ENCODE measurements at regions not wholly inside any gene's neighbourhood (a gene's known extent, or its start where the extent isn't known, plus 50 kb on each side); places are given as distances from the start of the nearest gene placed in this dataset.

- no peak overlapping the region for H3K4me3 Mint-ChIP-seq
- TF ChIP-seq, protein P1, sequence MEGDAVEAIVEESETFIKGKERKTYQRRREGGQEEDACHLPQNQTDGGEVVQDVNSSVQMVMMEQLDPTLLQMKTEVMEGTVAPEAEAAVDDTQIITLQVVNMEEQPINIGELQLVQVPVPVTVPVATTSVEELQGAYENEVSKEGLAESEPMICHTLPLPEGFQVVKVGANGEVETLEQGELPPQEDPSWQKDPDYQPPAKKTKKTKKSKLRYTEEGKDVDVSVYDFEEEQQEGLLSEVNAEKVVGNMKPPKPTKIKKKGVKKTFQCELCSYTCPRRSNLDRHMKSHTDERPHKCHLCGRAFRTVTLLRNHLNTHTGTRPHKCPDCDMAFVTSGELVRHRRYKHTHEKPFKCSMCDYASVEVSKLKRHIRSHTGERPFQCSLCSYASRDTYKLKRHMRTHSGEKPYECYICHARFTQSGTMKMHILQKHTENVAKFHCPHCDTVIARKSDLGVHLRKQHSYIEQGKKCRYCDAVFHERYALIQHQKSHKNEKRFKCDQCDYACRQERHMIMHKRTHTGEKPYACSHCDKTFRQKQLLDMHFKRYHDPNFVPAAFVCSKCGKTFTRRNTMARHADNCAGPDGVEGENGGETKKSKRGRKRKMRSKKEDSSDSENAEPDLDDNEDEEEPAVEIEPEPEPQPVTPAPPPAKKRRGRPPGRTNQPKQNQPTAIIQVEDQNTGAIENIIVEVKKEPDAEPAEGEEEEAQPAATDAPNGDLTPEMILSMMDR (conservative IDR thresholded peaks at IDR 0.05), result no peak
Observed at GRCh38 chr4:12884846-12885796, 599.0 kb downstream of the RAB28 start.

DNA sequence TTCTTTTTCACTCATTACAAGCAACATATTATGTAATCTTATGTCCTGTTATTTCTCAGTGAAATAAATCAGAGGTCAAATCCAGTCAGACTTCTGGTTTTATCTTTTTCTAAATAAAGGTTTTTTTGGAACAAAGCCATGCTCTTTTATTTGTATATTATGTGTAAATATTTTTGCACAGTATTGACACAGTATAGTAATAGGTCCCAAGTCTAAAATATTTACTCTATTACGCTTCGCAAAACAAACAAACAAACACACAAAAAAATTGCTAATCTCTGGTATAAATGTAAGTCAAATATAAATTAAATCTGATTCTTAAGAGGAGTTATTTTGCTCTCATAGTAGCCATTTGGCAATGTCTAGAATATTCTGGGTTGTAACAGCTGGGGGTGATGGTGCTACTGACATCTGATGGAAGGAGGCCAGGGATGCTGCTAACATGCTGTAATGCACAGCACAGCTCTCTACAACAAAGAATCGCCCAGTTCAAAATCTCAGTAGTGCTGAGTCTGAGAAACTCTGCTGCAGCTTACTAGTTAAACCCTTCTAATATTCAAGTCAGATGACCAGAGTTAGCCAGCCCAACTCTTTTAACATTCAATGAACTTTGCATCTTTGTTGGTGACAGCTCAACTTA lies 602.1 kb downstream of the RAB28 start:
- TF ChIP-seq, protein P1 (conservative IDR thresholded peaks at IDR 0.05), result no peak
- Mint-ChIP-seq H3K9me3 (peaks cover 5% of the 10 kb centered on the region), H3K36me3 (ENCODE audit: low read depth) (peaks cover 3% of the 10 kb centered on the region), H3K4me1 (peaks cover 5% of the 10 kb centered on the region), H3K4me3 (no peak overlapping the region), H3K27me3 (ENCODE audit: low read depth) (no peaks in the 10 kb centered on the region), H3K27ac (ENCODE audit: unreplicated experiment) (no peak overlapping the region)
- no peak for DNase-seq (ENCODE audit: low read depth, low spot score)

More at GRCh38 chr4:12884846-12885796, 599.0 kb downstream of the RAB28 start:
- H3K27ac Mint-ChIP-seq (ENCODE audit: unreplicated experiment), result no peak overlapping the region
- peaks cover 9% of the 10 kb centered on the region for H3K4me1 Mint-ChIP-seq
- peaks cover 5% of the 10 kb centered on the region for H3K36me3 Mint-ChIP-seq (ENCODE audit: low read depth)
- peaks cover 5% of the 10 kb centered on the region for H3K9me3 Mint-ChIP-seq
- H3K27me3 Mint-ChIP-seq (ENCODE audit: low read depth), result no peaks in the 10 kb centered on the region
- no peak for DNase-seq (ENCODE audit: low read depth, low spot score)

DNA sequence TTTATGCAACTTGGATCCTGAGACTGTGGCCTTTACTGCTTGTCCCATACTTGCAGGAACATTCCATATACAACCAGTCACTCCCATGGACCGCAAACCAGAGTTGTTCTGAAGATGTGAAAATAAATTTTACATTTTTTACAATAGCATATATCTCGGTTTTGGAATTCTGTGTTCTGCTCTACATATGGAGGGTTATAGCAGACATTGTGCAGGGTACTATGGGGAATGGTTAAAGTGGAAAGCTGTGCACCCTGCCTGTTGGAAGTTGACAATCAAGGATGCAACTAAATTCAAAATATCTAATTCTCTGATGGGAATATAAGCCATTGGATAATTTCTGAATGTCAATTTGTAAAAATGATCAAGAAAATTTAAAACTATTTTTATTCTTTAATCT lies 603.3 kb downstream of the RAB28 start:
- Mint-ChIP-seq H3K27ac (ENCODE audit: unreplicated experiment) (no peak overlapping the region), H3K36me3 (ENCODE audit: low read depth) (no peaks in the 10 kb centered on the region), H3K27me3 (ENCODE audit: low read depth) (no peaks in the 10 kb centered on the region), H3K9me3 (peaks cover 2% of the 10 kb centered on the region), H3K4me3 (no peak overlapping the region), H3K4me1 (peaks cover 10% of the 10 kb centered on the region)
- no peak for DNase-seq (ENCODE audit: low read depth, low spot score)
- TF ChIP-seq, protein P1 (conservative IDR thresholded peaks at IDR 0.05), result no peak

- TF ChIP-seq, protein P1 (conservative IDR thresholded peaks at IDR 0.05), result no peak
- H3K4me1 Mint-ChIP-seq, result peaks cover 10% of the 10 kb centered on the region
- H3K9me3 Mint-ChIP-seq, result no peaks in the 10 kb centered on the region
- H3K36me3 Mint-ChIP-seq (ENCODE audit: low read depth), result no peaks in the 10 kb centered on the region
- no peaks in the 10 kb centered on the region for H3K27me3 Mint-ChIP-seq (ENCODE audit: low read depth)
- no peak overlapping the region for H3K27ac Mint-ChIP-seq (ENCODE audit: unreplicated experiment)
- no peak overlapping the region for H3K4me3 Mint-ChIP-seq
- no peak for DNase-seq (ENCODE audit: low read depth, low spot score)
Observed at GRCh38 chr4:12879496-12879895, 604.6 kb downstream of the RAB28 start.

DNA sequence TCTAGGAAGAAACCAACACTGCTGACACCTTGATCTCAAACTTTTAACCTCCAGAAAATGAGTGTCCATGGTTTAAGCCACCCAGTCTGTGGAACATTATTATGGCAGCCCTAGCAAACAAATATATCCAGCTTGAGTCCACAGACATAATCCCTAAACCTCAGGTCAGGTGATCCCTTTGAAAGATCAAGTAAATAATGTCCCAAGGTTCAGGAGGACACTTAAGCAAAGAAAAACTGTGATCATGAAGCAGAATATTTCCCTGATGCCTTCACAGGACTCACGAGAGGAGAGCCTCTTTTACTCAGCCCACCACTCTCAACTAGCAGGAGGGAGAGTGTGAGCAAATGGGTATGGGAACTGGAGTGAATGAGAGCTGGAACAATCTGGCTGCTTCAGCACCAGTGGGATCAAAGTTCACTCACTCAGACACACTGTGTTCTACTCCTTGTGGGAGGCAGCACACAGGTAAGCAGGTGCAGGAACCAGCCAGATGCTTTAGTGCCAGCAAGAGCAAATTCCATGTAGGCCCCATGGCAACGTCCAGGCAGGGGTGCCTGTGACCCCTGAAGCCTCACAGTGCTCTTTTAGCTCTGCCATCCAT lies 608.4 kb downstream of the RAB28 start:
- TF ChIP-seq, protein P1 (conservative IDR thresholded peaks at IDR 0.05), result no peak
- DNase-seq (ENCODE audit: low read depth, low spot score), result no peak
- H3K27ac Mint-ChIP-seq (ENCODE audit: unreplicated experiment), result no peak overlapping the region

More for the DNA sequence above, 608.4 kb downstream of the RAB28 start:
- no peaks in the 10 kb centered on the region for H3K9me3 Mint-ChIP-seq
- H3K27me3 Mint-ChIP-seq (ENCODE audit: low read depth), result no peaks in the 10 kb centered on the region
- peaks cover 19% of the 10 kb centered on the region for H3K4me1 Mint-ChIP-seq
- peaks cover 4% of the 10 kb centered on the region for H3K36me3 Mint-ChIP-seq (ENCODE audit: low read depth)
- H3K4me3 Mint-ChIP-seq, result no peak overlapping the region

All from neural crest cell (in vitro differentiated cells).